Endothelial cell of umbilical vein (primary cell): ENCODE measurements at regions not wholly inside any gene's neighbourhood (a gene's known extent, or its start where the extent isn't known, plus 50 kb on each side); places are given as distances from the start of the nearest gene placed in this dataset.

Experiments used
- BruUV-seq: library from RNA; stranded (reverse); fragments of 400-500 nt; replicated peaks from 2 replicates; lab custom pipeline; 2021; lab: Mats Ljungman, UMichigan
- CTCF ChIA-PET: fragments of 300-600, 350-600 bp; sonication (Branson Sonifier 250); formaldehyde crosslinking; loops from one replicate; lab custom pipeline; 2021; ENCODE audit warnings: antibody characterized with exemption, inconsistent platforms; lab: Charles Lee
- POLR2A ChIA-PET: fragments of 300-600, 350-600 bp; sonication (Branson Sonifier 250); formaldehyde crosslinking; loops from one replicate; lab custom pipeline; 2021; ENCODE audit warnings: antibody characterized with exemption, inconsistent platforms; lab: Charles Lee
- DNase-seq: peaks from one replicate; pipeline ENCODE4 v3.0.0-alpha.2; 2011; ENCODE audit warnings: low read depth, low spot score
- FAIRE-seq: peaks from 2 replicates; lab custom pipeline; 2011; peaks lifted over from hg19 to GRCh38; lab: Jason Lieb, UNC
- H2AFZ ChIP-seq: 2 replicates; pipeline ENCODE4 v1.6.0; 2012; ENCODE audit warnings: low read depth, low read length, control low read depth, inconsistent platforms
- H3K27ac ChIP-seq: 2 replicates; pipeline ENCODE4 v1.5.1; 2011; ENCODE audit warnings: low read depth, mild to moderate bottlenecking, control low read depth, low read length, moderate library complexity; ENCODE audit not compliant: insufficient read depth
- H3K27me3 ChIP-seq, 2 experiments: 2 replicates each; pipeline versions ENCODE4 v1.6.0 to v1.6.1; 2011; ENCODE audit warnings: low read length in 2 of 2, mixed read lengths in 1 of 2; ENCODE audit not compliant: control insufficient read depth in 2 of 2, insufficient read depth in 2 of 2
- H3K36me3 ChIP-seq, 2 experiments: 2 replicates in 1 of 2; 3 replicates in 1 of 2; pipeline ENCODE4 v1.5.1; 2011; ENCODE audit warnings: low read length in 2 of 2, mild to moderate bottlenecking in 1 of 2, moderate library complexity in 1 of 2; ENCODE audit not compliant: control insufficient read depth in 2 of 2, insufficient read depth in 2 of 2; ENCODE audit errors: extremely low read depth in 1 of 2
- H3K4me1 ChIP-seq: 3 replicates; pipeline ENCODE4 v1.5.1; 2011; ENCODE audit warnings: mild to moderate bottlenecking, low read length; ENCODE audit not compliant: control insufficient read depth, insufficient read depth; ENCODE audit errors: extremely low read depth
- H3K4me2 ChIP-seq: 2 replicates; pipeline ENCODE4 v1.6.1; 2011; ENCODE audit warnings: low read length, control low read depth, mixed read lengths; ENCODE audit not compliant: insufficient read depth
- H3K4me3 ChIP-seq, 3 experiments: fragments of 200-600 bp in 1 of 3; sonication (generic), shearing (Covaris generic) in 1 of 3; replicated peaks in 1 of 3; 2 replicates each; pipeline ENCODE4 v1.5.1; 2011 to 2016; ENCODE audit warnings: control low read depth in 3 of 3, low read length in 3 of 3, mild to moderate bottlenecking in 2 of 3, inconsistent platforms in 1 of 3, low read depth in 1 of 3, moderate library complexity in 1 of 3; ENCODE audit not compliant: insufficient read depth in 1 of 3
- H3K79me2 ChIP-seq: 2 replicates; pipeline ENCODE4 v1.6.0; 2012; ENCODE audit warnings: low read length, inconsistent platforms; ENCODE audit not compliant: control insufficient read depth, insufficient read depth
- H3K9ac ChIP-seq: replicated peaks from 2 replicates; pipeline ENCODE3; 2011; ENCODE audit warnings: low read length, control low read depth; ENCODE audit not compliant: insufficient read depth; ENCODE audit errors: extremely low read depth
- H3K9me1 ChIP-seq: replicated peaks from 3 replicates; pipeline ENCODE4 v1.6.0; 2011; ENCODE audit warnings: mild to moderate bottlenecking, low read length; ENCODE audit not compliant: control insufficient read depth, insufficient read depth; ENCODE audit errors: extremely low read depth
- H3K9me3 ChIP-seq: replicated peaks from 2 replicates; pipeline ENCODE4 v1.5.1; 2012; ENCODE audit warnings: low read length, inconsistent platforms; ENCODE audit not compliant: control insufficient read depth, insufficient read depth
- H4K20me1 ChIP-seq: replicated peaks from 2 replicates; pipeline ENCODE3; 2011; ENCODE audit warnings: mild to moderate bottlenecking, low read length; ENCODE audit not compliant: control insufficient read depth, insufficient read depth; ENCODE audit errors: extremely low read depth
- EZH2 ChIP-seq: IDR thresholded peaks from 2 replicates; pipeline ENCODE4 v1.6.1; 2012; ENCODE audit warnings: borderline replicate concordance, low read depth, mild to moderate bottlenecking, moderate library complexity, low read length, inconsistent platforms; ENCODE audit not compliant: severe bottlenecking
- FOS ChIP-seq: IDR thresholded peaks from 2 replicates; pipeline ENCODE4 v1.6.1; 2011; ENCODE audit warnings: mild to moderate bottlenecking, low read length, moderate library complexity, borderline replicate concordance; ENCODE audit not compliant: insufficient read depth
- GATA2 ChIP-seq: IDR thresholded peaks from 2 replicates; pipeline ENCODE4 v1.7.0; 2011; ENCODE audit warnings: low read depth, mild to moderate bottlenecking, moderate library complexity, mixed read lengths, low read length; ENCODE audit not compliant: insufficient read length, insufficient read depth
- JUN ChIP-seq: IDR thresholded peaks from 2 replicates; pipeline ENCODE4 v1.6.1; 2011; ENCODE audit warnings: borderline replicate concordance, low read depth; ENCODE audit not compliant: insufficient read length, insufficient read depth
- MYC ChIP-seq: IDR thresholded peaks from one replicate; pipeline ENCODE4 v1.6.1; 2011; ENCODE audit warnings: mild to moderate bottlenecking, low read depth, low read length
- POLR2A ChIP-seq: IDR thresholded peaks from 2 replicates; pipeline ENCODE4 v1.6.1; 2012; ENCODE audit warnings: low read depth, mild to moderate bottlenecking, control low read depth, low read length
- POLR2AphosphoS5 ChIP-seq: IDR thresholded peaks from 2 replicates; pipeline ENCODE4 v1.6.1; 2012; ENCODE audit warnings: low read depth, mild to moderate bottlenecking, control low read depth, low read length, moderate library complexity; ENCODE audit not compliant: insufficient read depth
- dilution Hi-C: fragments of 300-500 bp; cut with MboI; formaldehyde crosslinking; loops from one replicate; pipeline ENCODE4 v1.15.0; 2019; ENCODE audit warnings: low sequenced_read_pairs; ENCODE audit not compliant: extremely low pct_ligation_motif_present
- intact Hi-C: fragments of 100-400 bp; cut with micrococcal nuclease; formaldehyde crosslinking; loops from one replicate; pipeline ENCODE4 v1.10.0; 2022
- TF ChIP-seq, protein P1 (sequence below): IDR thresholded peaks from 2 replicates; pipeline ENCODE4 v1.6.1; 2011; ENCODE audit not compliant: insufficient read depth, insufficient read length
- TF ChIP-seq, protein P2 (sequence below), 2 donors: IDR thresholded peaks; 1 replicate in 1 of 2; 2 replicates in 1 of 2; pipeline ENCODE4 v1.5.1; 2011; ENCODE audit warnings: low read length in 2 of 2, mild to moderate bottlenecking in 2 of 2, moderate library complexity in 2 of 2, control low read depth in 1 of 2, inconsistent platforms in 1 of 2, low read depth in 1 of 2; ENCODE audit not compliant: insufficient read depth in 1 of 2; ENCODE audit errors: extremely low read depth in 1 of 2

DNA sequence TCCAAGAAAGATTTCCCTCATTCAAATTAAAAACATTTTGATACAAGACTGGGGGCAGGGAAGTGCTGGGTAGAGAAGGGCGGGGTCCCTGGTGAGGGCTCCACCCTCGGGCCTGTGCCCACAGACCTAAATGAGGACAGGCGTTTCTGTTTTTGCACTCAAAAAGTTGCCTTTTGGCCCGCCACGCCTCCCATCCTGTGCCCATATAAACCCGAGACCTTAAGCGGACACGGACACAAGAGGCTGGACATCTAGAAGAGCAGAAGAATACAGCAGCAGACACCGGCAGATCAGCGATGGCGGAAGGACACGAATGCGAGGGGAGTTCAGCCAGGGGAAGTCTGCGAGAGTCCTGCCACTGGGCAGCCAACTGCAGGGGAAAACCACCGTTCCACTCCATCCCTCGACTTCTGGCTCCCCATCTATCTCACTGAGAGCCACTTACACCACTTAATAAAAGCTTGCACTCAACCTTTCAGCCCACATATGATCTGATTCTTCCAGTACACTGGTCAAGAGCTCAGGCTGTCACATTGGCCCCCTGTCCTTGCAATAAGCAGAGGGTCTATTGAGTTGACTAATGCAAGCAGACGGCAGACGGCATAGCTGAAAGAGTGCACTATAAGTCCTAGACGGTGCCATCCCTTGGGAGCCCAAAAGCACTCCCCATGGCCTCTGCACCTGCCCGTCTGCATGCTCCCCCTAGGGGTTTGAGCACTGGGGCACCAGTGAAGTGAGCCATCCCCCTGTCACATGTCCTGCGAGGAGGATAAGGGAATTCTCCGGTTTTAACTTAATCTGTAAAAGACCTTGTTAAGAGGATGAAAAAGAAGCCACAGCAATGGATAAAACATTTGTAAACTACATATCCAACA, 181.8 kb upstream of the PRSS1 start:
- Histone ChIP-seq H3K27ac (no peak overlapping the region), H3K4me2 (no peak overlapping the region), H3K79me2 (no peaks in the 10 kb centered on the region), H3K9me3 (no peaks in the 10 kb centered on the region), H2AFZ (no peak overlapping the region), H4K20me1 (no peaks in the 10 kb centered on the region), H3K4me3 (no peak overlapping the region), H3K9ac (no peak overlapping the region), H3K4me1 (peaks cover 33% of the 10 kb centered on the region), H3K9me1 (no peaks in the 10 kb centered on the region), H3K27me3 (no peaks in the 10 kb centered on the region), H3K36me3 (no peaks in the 10 kb centered on the region)
- ChIA-PET CTCF (interaction anchor here (1.3 to 6.3 kb wide), 5 partner anchors 9 to 32 kb away, joined by 3 to 47 read pairs (median 30); no protein-coding TSS in a partner anchor), POLR2A (no interaction called here)
- dilution Hi-C loops = no loop called here
- FAIRE-seq (no peak), DNase-seq (no peak)
- intact Hi-C loops = loop anchor here (1.0 to 2.0 kb wide), 5 partner anchors 9 to 241 kb away; no protein-coding TSS in a partner anchor
- no TSS peak for BruUV-seq
- no peak for TF ChIP-seq POLR2A
- no peak for TF ChIP-seq EZH2
- TF ChIP-seq GATA2 = no peak
- TF ChIP-seq, protein P1, sequence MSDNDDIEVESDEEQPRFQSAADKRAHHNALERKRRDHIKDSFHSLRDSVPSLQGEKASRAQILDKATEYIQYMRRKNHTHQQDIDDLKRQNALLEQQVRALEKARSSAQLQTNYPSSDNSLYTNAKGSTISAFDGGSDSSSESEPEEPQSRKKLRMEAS = no peak
- TF ChIP-seq, protein P2, sequence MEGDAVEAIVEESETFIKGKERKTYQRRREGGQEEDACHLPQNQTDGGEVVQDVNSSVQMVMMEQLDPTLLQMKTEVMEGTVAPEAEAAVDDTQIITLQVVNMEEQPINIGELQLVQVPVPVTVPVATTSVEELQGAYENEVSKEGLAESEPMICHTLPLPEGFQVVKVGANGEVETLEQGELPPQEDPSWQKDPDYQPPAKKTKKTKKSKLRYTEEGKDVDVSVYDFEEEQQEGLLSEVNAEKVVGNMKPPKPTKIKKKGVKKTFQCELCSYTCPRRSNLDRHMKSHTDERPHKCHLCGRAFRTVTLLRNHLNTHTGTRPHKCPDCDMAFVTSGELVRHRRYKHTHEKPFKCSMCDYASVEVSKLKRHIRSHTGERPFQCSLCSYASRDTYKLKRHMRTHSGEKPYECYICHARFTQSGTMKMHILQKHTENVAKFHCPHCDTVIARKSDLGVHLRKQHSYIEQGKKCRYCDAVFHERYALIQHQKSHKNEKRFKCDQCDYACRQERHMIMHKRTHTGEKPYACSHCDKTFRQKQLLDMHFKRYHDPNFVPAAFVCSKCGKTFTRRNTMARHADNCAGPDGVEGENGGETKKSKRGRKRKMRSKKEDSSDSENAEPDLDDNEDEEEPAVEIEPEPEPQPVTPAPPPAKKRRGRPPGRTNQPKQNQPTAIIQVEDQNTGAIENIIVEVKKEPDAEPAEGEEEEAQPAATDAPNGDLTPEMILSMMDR (IDR thresholded peaks at IDR 0.05; ENCODE audit: extremely low read depth in 1 of 2, insufficient read depth in 1 of 2, low read depth in 1 of 2, low read length in 2 of 2) = no peak
- TF ChIP-seq JUN = no peak
- TF ChIP-seq FOS = no peak
- TF ChIP-seq POLR2AphosphoS5 = no peak
- no peak for TF ChIP-seq MYC
